ENCODE measurements at regions not wholly inside any gene's neighbourhood (a gene's known extent, or its start where the extent isn't known, plus 50 kb on each side); places are given as distances from the start of the nearest gene placed in this dataset.
"Not testable (repeated sequence)": the region's sequence is repeated elsewhere in the genome, so short reads cannot be mapped to it uniquely, and the experiment has no call there.

DNA sequence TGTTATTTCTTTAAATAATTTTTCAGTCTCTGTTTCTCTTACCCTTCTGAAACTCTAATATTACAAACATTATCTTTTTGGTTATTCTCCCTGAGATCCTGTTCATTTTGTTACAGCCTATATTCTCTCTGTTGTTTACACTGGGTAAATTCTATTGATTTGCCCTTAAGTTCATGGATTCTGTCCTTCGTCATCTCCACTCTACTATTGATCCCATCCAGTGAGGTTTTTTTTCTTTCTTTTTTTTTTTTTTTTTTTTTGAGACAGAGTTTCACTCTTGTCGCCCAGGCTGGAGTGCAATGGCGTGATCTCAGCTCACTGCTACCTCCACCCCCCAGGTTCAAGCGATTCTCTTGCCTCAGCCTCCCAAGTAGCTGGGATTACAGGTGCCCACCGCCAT, 393.9 kb downstream of the ZNF674 start:
- not testable (repeated sequence) for DNase-seq

DNA sequence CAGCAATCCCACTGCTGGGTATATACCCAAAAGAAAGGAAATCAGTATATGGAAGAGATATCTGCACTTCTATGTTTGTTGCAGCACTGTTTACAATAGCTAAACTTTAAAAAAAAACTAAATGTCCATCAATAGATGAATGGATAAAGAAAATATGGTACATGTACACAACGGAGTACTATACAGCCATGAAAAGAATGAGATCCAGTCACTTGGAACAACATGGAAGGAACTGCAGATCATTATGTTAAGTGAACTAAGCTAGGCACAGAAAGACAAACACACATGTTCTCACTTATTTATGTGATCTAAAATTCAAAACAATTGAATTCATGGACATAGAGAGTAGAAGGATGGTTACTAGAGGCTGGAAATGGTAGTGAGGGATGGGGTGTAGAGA, 400.7 kb downstream of the ZNF674 start:
- DNase-seq, result no peak

DNA sequence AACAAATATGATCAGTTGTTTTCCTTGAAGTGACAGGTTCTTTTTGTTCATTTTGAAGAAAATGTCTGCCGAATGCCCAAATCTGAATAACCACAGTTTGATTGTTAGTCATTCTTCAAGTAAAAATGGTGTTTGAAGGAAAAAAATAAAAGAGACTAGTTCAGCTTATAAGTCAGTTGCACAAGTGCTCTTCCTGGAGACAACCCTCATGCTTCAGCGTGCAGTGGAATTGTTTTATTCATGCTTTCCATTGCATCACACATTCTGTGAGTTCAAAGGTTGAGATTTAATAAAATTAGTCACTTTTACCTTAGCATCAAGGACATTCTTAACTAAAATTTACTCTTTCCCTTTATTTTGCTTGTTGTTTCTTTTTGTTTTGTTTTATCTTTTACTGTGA, 404.9 kb downstream of the ZNF674 start:
- no peak for DNase-seq

DNA sequence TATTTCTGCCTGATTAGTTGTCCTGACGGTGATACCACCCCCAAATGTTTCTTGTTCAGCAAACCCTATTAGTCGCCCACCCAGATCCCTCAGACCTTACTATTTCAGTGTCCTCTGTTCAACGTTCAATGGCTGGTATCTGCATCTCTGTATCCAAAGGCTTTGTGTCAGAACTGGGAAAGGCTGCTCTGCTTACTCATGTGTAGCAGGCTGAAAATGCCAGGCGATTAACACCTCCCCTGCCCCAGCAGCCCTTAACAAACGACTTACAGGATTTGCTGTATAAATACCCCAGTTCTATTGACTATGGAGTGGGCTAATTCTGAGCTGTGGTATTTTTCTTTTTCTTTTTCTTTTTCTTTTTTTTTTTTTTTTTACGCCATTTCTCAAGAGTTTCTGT, 415.0 kb downstream of the ZNF674 start:
- no peak for DNase-seq

DNA sequence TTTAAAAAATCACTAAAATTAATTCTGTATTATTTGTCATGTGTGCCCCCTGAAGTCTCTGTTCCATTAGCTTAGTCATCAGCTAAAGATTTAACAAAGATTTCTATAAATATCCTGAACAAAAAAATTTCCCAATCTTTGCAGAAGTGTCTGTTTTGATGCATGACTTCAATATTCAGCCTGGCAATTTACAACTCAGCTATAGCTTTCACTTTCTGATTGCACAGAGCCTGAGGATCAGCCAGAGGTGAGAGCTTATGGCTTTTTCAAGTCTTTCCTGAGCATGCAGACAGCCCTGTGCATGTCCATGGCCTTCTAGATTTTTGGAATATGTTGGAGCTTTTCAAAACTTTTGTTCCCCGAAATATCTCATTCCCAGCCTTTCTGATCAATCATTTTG, 420.1 kb downstream of the ZNF674 start:
- DNase-seq, result no peak

DNA sequence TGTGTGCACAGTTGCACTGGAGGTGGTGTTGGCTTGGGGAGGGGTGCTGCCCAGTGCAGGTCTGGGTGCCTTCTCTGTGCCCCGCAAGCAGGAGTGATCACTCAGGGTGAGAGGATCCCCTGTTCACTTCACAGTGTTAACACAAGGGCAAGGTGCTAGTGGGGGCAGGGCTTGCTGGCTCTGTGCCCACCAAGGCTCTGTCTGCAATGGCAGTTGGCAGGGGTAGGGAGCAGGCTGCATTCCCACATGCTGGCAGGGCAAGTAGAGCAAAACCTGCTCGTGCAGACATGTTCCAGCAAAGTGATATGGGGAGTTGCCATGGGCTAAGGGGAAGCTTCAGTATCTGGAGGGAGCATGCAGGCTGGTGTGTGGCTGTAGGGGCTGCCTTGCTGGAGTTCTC, 428.0 kb downstream of the ZNF674 start:
- no peak for DNase-seq

DNA sequence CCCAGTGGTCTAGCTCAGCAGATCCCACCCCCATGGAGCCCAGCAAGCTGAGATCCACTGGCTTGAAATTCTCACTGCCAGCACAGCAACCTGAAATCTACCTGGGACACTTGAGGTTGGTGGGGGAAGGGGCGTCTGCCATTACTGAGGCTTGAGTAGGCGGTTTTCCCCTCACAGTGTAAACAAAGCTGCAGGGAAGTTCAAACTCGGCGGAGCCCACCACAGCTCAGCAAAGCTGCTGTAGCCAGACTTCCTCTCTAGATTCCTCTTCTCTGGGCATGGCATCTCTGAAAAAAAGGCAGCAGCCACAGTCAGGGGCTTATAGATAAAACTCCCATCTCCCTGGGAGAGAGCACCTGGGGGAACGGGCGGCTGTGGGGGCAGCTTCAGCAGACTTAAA, 457.9 kb downstream of the ZNF674 start:
- not testable (repeated sequence) for DNase-seq

DNA sequence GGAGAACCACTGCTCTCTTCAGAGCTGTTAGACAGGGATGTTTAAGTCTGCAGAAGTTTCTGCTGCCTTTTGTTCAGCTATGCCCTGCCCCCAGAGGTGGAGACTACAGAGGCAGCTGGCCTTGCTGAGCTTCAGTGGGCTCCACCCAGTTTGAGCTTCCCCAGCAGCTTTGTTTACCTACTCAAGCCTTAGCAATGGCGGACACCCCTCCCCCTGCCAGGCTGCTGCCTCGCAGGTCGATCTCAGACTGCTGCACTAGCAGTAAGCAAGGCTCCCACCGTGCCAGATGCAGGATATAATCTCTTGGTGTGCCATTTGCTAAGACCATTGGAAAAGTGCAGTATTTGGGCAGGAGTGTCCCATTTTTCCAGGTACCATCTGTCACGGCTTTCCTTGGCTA, 465.1 kb downstream of the ZNF674 start:
- DNase-seq, result not testable (repeated sequence)

DNA sequence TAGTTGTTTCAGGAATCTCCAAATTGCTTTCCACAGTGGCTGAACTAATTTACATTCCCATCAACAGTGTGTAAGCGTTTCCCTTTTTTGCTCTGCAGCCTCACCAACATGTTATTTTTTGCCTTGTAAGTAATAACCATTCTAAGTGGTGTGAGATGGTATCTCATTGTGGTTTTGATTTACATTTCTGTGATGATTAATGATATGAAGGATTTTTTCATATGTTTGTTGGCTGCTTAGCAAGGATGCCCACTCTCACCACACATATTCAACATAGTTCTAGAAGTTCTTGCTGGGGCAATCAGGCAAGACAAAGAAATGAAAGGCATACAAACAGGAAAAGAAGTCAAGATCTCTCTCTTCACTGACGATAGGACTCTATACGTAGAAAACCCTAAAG, 472.4 kb downstream of the ZNF674 start:
- no peak for DNase-seq

DNA sequence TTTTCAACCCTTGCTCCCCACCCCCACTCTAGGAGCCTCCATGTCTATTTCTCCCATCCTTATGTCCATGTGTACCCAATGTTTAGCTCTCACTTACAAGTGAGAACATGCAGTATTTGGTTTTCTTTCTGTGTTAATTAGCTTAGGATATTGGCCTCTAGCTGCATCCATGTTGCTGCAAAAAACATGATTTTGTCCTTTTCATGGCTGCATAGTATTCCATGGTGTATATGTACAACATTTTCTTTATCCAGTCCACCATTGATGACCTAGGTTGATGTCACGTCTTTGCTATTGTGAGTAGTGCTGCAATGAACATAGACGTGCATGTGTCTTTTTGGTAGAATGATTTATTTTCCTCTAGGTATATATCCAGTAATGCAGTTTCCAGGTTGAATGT, 472.8 kb downstream of the ZNF674 start:
- DNase-seq, result no peak

DNA sequence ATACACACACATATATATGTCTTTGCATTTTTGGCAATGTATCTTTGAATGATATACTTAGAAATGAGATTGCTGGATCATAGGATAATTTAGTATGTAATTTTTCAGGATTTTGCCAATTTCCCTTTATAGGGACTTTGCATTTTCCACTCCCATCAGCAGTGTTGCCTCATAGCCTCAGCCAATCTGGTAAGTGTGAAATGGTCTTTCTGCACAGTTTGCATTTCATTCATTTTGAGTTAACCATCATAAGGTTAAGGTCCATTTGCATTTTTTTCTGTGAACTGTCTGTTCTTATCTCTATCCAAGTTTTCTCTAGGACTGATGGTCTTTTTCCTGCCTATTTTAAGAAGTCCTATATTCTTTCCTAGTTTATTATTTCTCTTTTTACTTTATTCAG, 474.8 kb downstream of the ZNF674 start:
- no peak for DNase-seq

DNA sequence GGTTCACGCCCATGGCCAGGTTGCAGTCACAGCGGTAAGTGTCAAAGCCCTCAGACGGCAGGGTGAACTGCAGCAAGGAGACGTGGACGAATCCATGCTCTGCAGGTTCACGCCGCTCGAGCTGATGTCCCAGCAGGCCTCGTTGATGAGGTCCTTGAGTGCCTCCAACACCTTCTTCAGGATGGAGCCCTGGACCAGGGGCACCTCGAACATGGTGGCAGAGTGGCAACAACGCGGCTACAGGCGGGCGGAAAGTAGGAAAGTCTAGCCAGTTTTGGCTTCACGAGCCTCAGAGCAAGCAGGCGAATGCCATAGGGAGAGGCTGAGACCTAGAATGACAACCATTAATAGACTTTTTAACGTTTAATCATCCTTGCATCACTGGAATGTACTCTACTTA, 485.9 kb downstream of the ZNF674 start:
- DNase-seq, result no peak

DNA sequence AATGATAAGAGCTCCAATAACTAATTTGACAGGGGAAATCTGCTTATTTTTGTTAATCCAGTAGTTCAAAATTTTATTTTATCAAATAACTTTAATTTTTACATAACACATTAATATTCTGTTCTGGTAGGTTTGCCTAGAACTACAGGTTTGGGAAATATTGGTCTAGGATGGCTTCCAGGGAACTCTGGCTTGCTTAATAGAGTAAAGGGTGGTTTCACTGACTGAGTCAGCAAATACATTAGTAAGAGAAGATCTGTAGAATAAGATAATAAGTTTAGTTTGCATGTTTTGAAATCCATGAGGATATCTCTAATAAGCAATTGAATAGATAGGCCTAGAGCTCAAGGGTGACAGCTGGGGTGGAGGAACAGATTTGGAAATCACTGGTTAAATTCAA, 500.7 kb downstream of the ZNF674 start:
- no peak for DNase-seq

DNA sequence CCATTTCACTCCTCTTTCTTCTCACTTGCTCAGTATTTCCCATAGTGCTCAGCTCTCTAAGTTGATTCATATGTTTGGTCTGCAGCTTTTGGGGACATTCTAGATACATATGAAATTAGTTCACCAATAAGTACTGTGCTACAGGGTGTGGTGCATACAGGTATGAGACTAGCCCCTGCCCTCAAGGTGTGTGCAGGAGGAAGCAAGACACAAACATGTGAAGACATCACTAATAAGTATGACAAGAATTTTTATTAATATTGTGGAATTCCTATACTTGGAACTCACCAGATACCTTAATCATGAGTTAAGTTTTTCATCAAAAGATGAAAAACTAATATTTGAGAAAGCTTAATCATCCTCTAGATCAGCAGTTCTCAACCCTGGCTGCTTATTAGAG, 505.2 kb downstream of the ZNF674 start:
- DNase-seq, result no peak

DNA sequence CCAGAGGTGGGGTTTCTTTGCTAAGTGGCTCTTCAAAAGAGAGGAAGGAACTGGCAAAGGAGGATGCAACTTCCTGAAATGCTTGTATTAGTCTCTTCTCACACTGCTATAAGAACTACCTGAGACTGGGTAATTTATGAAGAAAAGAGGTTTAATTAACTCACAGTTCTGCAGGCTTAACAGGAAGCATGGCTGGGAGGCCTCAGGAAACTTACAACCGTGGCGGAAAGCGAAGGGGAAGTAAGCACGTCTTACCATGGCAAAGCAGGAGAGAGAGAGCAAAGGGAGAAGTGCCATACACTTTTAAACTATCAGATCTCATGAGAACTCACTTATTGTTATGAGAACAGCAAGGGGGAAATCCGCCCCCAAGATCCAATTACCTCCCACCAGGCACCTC, 505.7 kb downstream of the ZNF674 start:
- no peak for DNase-seq

DNA sequence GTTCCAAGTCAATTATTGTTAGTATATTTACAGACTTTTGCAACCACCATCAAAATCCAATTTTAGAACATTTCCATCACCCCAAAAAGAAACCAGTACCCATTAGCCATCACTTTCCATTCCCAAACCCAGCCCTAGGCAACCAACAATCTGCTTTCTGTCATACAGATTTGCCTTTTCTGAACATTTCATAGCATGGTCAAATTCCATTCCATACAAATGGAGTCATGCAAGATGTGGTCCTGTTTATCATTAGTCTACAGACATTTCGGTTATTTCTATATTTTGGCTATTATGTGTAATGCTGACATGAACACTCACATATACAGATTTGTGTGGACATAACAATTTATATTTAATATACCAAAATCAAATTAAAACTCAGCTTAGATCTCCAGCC, 508.7 kb downstream of the ZNF674 start:
- no peak for DNase-seq

DNA sequence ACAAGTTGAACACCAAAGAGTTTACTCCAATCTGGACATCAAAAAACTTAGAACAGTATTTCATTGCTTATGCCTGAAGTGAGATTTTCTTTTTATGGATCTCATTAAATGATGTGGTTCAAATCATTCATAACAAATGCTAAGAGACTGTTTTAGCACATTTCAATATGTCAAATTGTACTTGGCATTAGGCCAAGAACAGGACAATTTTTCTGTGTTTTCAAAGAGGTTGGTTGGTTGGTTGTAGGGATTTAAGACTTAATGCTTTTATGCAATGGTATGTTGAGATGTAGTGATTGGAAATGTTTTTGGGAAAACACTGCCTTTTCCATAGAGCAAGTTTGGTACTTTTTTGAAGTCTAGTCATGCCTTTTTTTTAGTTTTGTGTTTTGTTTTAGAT, 510.4 kb downstream of the ZNF674 start:
- no peak for DNase-seq

DNA sequence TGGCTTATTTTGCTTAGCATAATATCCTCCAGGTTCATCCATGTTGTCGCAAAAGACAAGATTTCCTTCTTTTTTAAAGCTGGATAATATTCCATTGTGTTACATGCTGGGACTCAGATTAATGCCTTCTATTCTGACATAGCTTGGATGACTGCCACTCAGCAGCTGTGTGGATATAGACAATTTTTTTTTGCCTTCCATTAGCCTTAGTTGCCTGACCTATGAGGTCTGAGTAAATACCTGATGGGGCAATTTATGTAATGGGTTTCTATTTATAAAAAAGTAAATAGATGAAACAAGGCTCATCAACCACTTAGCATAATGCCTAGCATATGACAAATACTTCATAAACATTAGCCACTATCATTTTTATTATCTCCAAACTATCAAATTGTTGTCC, 515.4 kb downstream of the ZNF674 start:
- no peak for DNase-seq

DNA sequence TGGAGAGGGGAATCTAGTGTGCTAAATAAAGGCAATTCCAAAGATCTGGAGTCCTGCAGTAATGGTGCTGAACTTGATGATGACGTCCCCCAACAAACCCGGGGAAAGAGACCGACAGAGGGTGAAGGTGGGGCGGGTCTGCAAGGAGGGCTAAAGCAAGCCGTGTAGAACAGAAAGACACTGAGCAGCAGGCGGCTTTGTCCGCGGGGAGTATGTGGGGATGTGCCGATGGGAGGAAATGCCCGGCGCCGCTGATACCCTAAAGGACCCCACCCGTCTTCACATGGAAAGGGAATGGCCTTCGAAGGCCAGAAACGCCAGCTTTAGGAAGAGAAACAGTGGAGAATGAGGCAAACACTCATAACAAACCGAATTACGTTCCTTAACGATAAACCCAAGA, 528.9 kb downstream of the ZNF674 start:
- DNase-seq, result no peak

DNA sequence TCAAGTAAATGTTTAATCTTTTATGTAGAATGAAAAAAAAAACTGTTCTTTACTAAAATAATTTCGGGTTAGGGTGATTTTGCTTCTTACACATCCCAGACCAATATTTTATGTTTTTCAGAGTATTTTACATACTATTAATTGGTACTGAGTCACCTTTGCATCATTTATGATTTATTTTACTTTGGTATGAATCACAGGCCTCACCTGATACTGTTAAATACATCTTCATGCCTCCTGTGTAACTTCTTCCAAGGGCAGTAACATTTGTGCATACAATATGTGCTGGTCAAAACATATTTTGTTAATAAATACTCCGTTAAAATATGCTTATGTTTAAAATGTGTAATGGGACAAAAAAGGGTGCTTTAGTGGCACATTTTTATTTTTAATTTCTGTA, 529.6 kb downstream of the ZNF674 start:
- DNase-seq, result no peak

DNA sequence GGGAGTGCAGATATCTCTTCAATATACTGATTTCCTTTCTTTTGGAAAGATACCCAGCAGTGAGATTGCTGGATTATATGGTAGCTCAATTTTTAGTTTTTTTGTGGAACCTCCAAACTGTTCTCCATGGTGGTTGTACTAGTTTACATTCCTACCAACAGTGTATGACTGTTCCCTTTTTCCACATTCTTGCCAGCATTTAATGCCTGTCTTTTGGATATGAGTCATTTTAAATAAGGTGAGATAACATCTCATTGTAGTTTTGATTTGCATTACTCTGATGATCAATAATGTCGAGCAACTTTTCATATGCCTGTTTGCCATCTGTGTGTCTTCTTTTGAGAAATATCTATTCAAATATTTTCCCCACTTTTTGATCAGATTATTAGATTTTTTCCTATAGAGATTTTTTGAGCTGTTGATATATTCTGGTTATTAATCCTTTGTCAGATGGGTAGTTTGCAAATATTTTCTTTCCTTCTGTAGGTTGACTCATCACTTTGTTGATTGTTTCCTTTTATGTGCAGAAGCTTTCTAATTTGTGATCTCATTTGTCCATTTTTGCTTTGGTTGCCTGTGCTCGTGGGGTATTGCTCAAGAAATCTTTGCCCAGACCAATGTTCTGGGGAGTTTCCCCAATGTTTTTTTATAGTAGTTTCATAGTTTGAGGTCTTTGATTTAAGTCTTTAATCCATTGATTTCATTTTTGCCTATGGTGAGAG, 552.7 kb downstream of the ZNF674 start:
- DNase-seq, result no peak

DNA sequence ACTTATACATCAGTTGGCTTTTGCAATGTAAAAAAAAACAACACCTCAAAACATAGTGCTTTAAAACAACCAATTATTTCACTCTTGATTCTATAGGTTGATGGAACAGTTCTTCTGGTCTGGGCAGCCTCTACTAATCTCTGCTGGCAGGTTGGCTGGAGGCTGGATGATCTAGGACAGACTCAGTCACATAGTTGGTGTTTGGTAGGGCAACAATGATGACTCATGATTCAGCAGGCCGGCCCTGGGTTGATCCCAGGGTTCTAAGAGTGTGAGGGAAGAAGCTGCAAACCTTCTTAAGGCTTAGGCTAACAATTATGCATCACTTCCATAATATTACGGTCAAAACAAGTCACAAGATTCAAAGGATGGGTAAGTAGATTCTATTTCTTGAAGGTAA, 558.2 kb downstream of the ZNF674 start:
- no peak for DNase-seq

DNA sequence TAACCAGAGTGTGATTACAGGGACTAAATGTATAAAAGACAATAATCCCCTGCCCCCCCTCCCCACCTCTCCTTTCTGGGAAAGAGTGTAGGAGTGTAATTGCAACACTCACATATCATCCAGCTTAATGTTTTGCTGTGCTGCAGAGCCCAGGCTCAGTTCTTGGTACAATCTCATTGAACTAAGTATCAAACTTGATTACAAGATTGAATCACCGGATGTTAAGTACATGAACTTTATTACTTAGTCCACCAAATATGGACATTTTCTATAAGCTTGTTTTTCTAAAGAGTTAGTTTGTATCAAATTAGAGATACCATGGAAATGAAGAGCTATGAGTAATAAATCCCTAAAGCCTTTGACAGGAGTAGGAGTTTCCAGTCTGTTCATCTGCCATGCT, 559.1 kb downstream of the ZNF674 start:
- DNase-seq, result no peak

DNA sequence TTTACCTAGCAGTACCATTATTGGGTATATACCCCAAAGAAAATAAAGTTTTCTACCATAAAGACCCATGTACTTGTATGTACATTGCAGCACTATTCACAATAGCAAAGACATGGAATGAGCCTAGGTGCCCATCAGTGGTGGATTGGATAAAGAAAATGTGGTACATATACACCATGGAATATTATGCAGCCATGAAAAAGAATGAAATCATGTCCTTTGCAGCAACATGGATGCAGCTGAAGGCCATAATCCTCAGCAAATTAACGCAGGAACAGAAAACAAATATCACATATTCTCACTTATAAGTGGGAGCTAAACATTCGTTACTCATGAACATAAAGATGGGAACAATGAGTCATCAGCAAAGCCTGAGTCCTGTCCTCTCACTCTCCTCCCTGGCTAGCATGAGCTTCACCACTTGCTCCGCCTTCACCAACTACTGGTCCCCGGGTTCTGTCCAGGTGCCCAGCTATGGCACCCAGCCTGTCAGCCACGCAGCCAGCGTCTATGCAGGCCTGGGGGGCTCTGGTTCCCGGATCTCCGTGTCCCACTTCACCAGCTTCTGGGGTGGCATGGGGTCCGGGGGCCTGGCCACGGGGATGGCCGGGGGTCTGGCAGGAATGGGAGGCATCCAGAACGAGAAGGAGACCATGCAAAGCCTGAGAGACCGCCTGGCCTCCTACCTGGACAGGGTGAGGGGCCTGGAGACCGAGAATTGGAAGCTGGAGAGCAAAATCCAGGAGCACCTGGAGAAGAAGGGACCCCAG, 562.1 kb downstream of the ZNF674 start:
- not testable (repeated sequence) for DNase-seq

DNA sequence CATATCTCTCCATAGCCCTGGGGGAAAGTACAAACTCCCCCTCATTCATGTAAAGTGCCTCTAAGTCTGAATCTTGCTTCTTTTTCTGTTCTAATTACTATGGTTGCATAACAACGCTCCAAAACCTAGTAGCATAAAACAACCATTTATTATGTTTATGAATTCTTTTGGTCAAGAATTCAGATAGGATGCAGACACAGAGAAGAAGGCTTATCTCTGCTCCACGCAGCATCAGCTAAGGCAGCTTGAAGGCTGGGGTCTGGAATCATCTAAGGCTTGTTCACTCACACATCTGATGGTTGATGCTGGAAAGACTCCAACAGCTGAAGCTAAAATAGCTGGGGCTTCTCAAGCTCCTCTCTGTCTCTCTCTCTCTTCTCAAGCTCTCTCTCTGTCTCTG, 564.5 kb downstream of the ZNF674 start:
- no peak for DNase-seq

Data from GOT3 (cell line).